NCI-H2107 (cell line): ENCODE measurements at regions not wholly inside any gene's neighbourhood (a gene's known extent, or its start where the extent isn't known, plus 50 kb on each side); places are given as distances from the start of the nearest gene placed in this dataset.

Experiments used
- DNase-seq: peaks from one replicate; lab custom pipeline; 2025; lab: John Stamatoyannopoulos, UW

DNA sequence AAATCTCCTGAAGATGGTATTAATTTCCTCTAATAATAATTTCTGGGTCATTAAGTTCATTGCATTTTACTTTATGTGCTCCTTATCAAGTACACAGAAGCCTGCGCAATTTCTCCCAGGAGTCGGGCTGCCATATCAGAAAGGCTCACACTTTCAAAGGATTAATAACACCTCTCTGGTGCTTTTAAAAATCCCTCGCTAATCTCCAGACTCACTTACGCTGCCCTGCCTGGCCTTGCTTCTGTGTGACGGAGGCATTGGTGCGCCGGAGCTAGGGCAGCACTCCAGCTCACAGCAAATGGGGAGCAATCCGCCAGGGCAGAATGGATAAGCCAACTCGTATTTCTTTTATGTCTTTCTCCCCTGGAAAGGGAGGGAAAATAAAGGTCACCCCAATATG is 300.8 kb downstream of the EFNB2 start:
- DNase-seq, result no peak

DNA sequence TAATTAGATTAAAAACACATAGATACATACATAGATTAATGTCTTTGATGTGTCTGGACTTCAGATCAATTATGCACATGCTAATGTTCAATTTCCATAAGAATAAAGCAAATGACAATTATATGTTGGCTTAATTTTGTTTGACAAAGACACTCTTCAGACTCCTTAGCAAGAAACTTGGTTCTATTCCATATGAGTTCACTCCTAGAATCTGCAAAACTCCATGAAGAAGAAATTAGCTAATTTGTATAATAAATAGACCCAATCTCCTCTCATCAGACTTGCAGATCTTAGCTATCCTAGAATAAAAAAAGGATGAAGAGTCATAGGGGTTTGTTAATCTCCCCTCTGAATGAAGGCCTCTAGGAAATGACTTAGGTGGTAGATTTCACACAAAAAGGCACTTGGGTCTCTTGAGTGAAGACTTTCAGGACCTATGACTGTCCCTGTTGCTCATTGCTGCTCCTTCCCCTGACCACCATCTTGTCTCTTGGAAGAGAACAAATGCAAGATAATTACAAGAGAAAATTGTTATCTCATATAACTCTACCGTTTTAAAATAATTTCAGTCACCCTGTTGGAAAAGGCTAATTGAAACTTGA is 302.2 kb downstream of the EFNB2 start:
- DNase-seq, result no peak

DNA sequence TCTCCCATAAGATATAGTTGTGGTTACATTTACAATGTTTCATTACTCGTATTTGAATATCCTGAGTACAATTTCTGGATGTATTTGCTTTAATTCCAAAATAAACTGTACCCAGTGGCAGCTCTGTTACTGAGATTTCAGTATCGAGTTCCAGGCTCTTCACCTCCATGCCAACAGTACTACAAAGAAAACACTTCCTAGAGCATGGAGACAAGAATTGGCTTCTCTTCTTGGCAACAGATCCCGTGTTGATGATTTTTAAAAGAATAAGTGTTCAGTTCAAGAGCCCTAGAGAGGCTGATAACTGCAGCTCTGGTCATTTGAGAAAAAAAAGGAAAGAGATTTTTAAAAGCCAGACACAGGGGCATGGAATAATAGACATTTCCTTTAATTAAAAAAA is 302.8 kb downstream of the EFNB2 start:
- DNase-seq, result no peak

DNA sequence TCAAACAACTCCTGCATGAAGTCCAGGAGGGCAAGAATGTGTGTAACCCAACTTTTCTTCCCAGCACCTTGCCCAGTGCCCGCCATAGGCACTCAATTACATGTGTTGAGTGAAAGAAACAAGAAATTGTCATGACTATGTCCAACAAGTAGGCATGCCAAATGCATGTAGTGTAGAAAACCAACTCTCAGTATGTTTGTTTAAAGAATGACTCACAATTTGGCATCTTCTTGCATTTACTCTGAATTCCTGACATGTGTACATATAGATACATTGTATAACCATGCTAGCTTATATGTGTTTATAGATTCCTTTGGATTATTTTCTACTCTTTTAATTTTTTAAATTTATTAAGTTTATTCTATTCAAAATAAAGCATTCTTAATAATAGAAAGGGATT is 305.0 kb downstream of the EFNB2 start:
- DNase-seq, result no peak

DNA sequence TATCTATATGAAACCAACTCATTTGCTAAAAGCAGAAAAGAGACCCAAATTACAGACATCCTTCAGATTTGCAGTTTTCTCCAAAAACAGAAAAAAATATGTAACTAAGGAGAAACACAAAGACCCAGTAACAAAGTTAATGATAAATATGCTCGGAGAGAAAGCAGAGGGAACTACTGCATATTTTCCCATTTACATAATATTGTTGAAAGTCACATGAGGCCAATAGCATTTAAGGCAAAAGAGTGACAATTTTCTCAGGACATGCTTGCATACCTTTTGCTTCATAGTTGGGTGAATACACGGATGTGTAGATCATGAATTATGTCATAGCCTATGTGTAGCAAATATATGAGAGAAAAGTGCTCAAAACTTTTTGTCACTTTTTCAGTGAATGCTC is 310.3 kb downstream of the EFNB2 start:
- DNase-seq, result no peak

DNA sequence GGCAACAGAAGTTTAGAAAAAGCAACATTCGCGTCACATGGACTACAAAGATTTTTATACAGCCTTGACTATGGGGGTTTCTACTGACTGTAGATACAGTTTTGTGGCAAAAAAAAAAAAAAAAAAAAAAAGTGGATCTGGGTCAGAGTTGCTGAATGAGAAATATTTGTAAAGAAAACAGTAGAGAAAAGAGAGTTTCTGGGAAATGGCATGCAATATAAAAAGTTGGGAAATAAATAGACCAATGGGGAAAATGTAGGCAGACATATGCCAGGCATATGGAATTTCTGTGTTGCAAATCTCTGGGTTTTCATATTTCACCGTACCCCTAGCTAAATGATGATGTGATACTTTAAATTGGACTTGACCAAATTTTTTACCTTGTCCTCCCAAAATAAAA is 315.3 kb downstream of the EFNB2 start:
- DNase-seq, result no peak

DNA sequence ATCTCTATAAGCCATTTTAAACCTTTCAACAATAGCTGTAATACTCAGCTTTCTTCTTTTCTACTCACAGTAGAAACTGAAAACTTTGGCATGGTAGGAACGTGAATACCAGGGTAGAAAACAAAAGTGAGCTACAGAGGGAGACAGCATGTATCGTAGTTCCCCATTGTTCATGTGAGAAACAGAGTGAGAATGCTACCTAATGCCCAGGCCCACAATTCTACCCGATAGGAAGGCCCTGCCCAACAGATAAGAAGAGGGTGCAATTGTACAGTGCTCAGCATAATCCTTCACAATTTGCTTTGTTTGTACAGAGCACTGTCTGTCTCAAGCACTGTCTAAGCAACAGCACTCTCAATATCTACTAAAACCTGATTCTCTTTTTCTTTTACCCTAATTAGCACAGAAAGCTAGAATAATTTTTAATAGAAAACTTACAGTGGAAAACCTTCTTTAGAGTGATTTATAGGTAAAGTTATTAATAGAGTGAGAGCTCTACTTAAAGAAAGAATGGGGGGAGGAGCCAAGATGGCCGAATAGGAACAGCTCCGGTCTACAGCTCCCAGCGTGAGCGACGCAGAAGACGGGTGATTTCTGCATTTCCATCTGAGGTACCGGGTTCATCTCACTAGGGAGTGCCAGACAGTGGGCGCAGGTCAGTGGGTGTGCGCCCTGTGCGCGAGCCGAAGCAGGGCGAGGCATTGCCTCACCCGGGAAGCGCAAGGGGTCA is 322.3 kb downstream of the EFNB2 start:
- DNase-seq, result no peak

DNA sequence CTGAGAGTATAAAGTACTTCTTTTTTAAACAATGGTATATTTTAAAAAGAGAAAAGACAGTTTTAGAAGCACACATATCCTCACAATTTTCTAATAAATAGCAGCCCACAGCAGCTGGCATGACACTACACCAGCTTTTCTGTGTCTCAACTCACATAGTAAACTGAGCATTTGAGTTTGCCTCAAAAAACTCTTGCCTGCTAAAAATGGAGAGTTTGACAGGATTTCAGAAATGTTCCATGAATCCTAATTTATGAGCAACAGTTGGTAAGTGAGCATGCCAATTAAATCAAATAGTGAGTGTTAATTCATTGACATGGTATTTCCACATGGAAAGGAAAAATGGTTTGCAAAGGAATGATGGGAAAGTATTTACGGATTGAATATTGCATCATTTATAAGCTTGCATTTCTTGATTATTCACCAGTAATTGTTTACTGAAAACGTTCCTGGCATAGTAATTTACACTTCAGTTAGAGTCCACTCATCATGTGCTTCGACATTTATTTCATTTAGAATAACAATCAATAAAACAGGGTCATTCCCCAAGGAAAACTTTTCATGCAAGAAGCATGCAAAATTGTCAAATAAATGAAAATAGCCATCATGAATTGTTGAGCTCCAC is 323.0 kb downstream of the EFNB2 start:
- no peak for DNase-seq

DNA sequence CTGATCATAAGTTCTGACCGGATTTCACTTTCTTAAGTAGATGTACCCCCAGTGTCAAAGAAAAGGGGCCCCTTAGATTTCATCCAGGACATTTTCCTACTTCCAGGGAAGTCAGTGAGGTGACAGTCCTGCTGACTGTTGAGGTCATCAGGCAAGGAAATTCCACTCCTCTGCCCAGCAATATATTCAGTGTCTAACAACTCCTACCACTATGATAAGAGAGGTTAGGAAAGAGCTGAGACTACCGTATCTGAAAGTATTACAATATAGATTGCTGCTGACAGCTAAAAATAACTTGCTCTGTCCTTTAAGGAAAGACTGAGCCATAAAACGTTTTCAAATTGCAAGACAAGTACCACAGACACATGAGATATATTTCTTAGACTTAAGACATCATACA is 325.1 kb downstream of the EFNB2 start:
- DNase-seq, result no peak

DNA sequence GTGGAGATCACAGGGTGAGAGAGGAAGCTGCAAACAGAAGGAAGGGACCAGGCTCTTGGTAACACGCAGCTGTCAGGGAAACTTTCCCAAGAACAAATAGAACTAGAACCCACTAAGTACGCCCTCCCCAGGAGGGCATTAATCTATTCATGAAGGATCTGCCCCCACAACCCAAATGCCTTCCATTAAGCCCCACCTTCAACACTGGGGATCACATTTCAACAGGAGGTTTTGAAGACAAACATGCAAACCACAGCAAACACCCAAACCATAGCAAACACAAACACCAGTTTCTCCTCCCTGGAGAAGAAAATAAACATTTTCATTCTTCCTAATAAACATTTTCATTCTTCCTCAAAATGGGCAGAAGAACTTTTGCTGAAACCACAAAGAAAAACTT is 329.6 kb downstream of the EFNB2 start:
- DNase-seq, result no peak

DNA sequence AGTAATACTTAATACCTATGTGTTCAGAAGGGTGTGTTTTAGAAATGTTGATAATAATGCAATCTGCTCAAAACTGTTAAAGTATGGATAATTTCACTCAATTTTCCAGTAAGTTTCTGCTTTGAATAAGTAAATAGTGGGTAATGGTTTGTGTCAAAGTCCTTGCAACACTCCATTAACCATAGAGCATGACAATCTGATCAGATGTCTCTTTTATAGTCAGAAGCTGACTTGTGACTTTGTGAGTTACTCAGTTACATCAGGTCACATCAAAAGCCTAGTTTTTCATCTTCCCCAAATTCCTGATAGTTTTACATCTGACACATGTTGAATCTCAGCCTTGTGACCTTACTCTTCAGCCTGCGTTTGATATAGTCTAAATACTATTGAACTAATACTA is 338.0 kb downstream of the EFNB2 start:
- no peak for DNase-seq

DNA sequence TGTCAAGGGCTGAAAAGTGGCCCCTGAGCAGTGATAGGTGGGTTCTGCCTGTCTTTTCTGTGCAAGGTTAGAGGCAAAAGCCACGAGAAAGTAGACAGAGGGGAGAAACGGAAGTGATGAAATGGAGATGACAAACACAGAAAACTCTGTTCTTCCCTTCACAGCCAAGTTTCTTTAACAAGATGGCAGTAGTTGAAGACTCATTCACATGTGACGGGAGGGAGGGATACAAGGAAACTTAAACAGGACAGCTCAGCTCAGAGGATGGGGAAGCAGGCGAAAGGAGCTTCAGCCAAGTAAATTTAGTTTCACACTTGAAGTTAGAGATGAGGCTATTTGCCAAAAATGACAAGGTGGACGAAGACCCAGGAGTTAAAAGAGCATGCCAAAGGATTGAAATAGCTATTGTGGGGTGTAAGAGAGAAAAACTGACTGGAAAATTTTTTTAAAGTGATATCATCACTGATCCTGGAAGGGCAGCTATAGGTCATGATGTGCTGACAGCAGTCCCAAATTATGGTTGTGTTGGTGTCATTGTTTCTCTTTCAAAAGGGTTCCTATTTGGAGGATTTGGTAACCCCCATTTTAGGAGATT is 347.9 kb downstream of the EFNB2 start:
- no peak for DNase-seq

DNA sequence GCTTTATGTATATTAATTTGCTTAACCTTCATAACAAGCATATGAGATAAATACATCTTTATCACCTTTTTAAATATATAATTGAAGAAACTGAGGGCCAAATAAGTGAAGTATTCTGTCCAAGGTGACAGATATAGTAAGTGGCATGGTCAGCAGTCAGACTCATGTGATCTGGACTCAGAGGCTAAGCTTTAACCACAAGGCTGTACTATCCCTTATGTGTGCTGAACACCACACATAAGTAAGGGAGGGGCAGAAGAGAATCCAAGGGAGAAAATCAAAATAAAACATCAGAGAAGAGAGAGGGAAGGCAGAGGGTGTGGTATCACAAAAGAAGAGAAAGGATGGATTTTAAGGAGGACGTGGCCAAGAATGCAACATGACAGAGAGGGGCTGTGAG is 348.4 kb downstream of the EFNB2 start:
- DNase-seq, result no peak

DNA sequence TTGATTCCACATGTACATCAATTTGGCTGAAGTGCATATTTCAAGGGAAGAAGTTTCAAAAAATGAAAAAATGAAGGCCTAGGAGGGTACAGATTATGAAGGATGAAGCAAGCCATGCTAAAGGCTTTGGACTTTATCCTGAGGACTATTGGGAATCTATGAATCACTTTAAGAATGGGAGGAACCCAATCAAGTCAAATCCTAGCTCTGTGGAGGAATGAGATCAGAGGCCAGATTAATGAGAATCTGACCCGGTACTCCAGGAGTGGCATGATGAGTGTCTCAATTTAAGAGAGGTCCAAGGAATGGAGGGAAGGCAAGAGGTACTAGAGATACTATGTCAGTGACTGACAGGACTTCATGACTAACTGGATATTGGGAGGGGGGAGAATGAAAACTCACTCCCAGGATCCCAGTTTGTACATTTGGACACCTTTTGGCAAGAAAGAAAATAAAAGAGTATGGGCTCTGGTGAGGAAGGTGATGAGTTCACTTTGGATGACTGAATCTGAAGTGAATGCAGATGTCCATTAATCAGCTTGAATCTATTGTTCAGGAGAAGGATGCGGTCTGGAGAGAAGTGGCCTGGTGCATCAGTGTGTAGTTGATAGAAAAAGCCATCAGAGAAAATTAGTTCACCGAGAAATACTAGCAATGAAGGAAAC is 349.0 kb downstream of the EFNB2 start:
- no peak for DNase-seq

DNA sequence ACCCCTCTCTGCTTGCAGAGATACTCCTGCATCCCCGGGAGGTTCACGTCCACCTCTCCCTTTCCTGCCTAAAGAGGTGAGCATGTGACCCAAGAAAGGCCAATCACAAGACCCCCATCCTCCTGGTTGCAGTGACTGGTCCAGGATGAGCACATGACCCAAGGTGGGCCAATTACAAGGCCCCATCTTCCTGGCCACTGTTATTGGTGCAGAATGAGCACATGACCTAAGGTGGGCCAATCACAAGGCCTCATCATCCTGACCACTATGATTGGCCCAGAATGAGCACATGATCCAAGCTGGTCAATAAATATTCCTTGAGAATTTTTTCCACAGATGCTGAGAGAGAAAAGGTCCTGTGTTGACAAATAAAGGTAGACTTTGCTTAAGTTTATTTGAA is 350.7 kb downstream of the EFNB2 start:
- no peak for DNase-seq

DNA sequence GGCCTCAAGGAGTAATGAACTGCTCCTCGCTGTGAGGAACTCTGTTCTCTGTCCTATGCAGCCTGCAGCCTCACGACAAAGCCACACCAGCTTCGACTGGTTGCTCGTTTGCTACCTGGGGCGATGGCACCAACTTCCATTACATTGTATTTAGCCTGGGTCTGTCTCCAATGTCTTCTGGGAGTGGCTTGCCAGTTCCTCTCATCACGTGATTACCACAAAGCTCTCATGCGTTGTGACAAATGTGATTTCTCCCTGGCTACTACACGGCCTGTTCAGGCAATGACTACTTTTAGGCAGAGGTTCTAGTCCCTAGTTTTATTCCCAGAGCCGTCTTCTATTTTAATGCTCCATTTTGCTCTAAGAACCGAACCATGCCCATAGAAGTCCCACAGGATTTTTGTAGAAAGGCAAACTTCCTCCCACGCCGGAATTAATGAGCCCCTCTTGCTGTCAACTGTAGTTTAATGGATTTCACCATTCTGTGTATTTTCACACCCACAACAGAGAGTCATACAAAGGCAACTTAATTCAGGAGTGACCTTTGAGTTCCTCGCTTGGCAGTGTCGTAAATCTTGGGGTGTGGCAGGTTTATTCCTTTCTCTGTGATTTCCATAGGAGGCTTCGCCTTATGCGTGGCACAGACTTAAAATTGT is 351.9 kb downstream of the EFNB2 start:
- DNase-seq, result no peak

DNA sequence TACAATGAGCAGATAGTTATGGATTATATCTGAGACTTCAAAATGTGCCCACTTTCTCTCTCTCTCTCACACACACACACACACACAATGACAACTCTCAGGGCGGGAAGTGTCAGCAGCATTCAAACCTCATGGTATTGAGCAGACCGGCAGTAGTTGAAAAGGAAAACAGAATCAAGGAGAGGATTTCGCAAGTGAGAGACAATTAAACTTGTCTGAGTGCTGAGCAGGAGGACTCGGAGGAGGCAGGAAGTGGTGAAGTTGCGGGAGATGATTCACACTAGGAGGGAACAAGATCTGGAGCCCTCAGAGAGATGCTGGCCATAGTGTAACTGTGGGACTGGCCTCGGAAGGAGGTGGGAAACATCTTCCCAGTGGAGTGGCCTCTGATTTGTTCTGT is 353.1 kb downstream of the EFNB2 start:
- no peak for DNase-seq

DNA sequence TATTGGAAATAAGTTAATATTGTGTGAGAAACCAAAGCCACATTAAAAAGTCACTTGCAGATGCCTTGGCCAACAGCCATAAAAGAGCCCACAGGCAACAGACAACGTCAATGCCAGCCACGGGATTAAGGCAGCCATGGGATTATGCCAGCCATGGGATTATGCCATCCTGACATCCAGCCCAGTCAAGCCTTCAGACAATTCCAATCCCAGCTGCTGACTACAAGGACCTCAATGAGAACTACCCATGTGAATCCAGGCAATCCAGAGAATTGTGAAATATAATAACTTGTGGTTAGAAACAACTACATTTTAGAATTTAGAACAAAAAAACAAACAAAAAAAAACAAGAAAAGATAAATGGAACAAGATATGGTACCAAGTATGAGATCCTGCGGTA is 356.6 kb downstream of the EFNB2 start:
- DNase-seq, result no peak

DNA sequence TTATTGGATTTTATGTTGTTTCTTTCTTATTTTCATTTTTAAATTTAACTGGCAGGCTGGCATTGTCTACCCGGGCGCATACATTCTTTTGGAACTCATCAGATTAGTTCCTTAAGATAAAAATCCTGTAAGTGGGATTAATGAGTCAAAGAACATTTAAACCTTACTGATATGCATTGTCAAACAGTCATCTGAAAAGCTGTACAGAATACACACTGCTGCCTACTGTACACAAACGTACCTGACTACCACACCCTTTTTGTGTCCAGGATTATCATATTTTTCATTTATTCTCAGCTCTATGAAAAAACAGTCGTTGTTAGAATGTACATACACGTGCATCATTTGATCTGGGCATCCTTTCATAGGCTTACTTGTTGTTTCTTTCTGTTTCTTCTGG is 358.3 kb downstream of the EFNB2 start:
- no peak for DNase-seq

DNA sequence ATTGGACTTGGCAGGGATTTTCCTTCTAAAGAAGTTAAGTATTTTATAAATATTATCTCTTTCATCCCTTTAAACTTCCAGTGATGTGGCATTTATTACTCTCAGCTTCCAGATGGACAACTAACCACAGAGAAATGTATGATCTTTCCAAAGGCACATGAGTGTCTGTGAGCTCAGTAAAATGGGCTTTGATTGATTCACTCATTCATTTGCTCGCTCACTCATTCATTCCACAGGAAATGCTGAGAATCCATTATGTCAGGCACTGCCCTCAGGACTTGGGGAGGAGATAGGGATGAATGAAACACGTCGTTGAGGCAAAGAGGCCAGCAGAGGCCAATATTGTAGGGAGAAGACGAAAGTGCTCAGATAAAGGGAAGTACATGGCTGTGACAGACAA is 359.3 kb downstream of the EFNB2 start:
- no peak for DNase-seq

DNA sequence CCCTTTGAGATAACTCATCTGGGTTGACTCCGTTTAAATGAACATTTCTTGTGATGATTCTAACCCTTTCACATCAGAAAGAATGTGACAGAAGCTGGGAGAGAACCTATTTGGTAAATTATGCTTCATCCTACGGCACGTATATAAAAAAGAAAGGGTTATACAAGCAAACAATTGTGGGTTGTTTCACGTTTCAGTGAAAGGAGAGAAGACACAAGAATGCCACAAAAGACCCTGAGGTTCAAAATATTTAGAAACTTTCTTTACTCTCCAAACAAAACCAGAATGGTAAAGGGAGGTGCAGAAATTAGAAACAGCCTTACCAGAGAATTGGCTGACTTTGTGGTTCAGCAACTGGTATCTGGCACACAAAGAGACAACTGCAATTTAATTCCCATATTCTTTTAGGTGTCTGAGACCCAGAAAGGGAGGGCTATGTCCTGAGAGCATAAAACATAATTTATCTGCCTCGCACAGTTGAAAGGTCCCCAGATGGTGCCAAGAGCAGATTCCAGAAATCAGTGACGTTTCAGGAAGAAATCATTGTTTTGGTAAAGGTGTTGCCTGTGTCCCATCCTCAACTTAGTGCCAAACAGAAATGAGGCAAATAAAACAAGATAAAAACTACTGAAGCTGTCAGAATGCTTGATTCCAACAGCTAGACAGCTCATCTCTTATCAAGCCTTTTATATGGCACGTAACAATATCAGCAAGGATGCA is 361.4 kb downstream of the EFNB2 start:
- no peak for DNase-seq

DNA sequence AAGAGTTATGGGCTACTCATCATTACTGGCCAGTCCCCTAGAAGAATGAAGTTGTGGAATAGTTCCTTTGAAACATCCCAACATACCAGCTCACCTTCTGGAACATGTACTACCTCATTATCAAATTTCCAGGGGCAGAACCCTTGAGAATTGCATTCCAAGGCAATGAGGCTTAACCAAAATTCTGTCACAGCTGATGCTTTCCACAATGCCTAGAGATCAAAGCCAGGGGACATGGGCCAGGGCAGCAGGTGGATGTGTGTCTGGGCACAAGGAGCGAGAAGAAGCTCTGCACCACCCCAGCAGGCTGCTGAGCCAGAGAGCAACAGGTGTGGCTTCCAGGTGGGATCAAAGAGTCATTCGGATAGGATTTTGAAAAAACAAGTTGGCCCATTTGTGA is 362.1 kb downstream of the EFNB2 start:
- no peak for DNase-seq
